ENCODE measurements at regions not wholly inside any gene's neighbourhood (a gene's known extent, or its start where the extent isn't known, plus 50 kb on each side); places are given as distances from the start of the nearest gene placed in this dataset.

DNA sequence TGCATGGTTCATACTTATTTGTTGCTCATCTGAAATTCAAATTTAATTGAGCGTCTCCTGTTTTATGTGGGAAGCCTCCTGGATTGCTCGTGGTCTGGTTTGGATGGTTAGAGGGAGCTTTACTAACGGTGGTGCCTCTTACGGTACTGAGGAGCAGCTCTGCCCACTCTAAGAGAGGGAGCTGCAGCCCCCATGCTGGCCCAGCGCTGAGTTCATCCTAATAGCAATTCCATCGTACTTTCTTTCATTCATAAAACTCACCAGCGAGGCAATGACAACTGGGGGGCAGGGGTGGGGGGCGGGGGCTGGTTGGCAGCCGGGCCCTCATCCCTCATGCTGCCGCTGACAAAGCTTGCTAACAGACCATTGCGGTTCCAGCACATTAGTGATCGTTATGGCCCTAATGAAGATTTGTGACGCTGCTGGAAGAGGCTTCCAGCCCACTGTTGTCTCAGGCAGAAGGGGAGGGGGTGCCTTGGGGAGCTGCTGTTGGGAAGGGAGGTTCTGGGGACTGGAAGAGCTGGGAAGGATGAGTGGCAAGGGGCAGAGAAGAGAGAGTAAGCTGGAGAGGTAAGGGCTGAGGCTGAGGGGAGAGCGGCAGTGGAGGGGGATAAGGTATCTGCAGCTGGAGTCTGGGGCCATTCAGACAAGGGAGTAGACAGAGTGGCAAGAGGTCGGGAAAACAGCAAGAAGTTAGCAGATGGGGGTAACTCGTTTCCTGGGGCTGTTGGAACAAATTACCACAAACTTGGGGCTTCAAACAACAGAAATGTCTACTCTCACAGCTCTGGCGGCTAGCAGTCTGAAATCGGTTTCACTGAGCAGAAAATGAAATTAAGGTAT lies 238.1 kb downstream of the LPIN1 start:
- Histone ChIP-seq H3K4me3 (no peak overlapping the region), H3K9me3 (ENCODE audit: insufficient read depth, low read depth) (peaks cover 10% of the 10 kb centered on the region; the same call in 1 of the 2 replicates), H3K79me2 (ENCODE audit: low read depth) (no peaks in the 10 kb centered on the region), H4K20me1 (ENCODE audit: insufficient read depth) (no peaks in the 10 kb centered on the region), H3K36me3 (ENCODE audit: low read depth) (no peaks in the 10 kb centered on the region), H3K4me2 (no peak overlapping the region), H3K27ac (no peak overlapping the region), H2AFZ (no peak overlapping the region), H3K27me3 (ENCODE audit: insufficient read depth, low read depth) (no peaks in the 10 kb centered on the region), H3K4me1 (replicated peaks; ENCODE audit: insufficient read depth) (no peaks in the 10 kb centered on the region), H3F3A (ENCODE audit: insufficient read depth, low read depth) (peaks cover 4% of the 10 kb centered on the region; the same call in 1 of the 2 replicates), H3K9me2 (ENCODE audit: insufficient read depth) (no peaks in the 10 kb centered on the region)
- no peak for DNase-seq
- intact Hi-C loops (cut with micrococcal nuclease; ENCODE audit: unreplicated experiment): no loop called here
- no TSS peak for BruUV-seq (replicated peaks)
- TF ChIP-seq EZH2 (IDR thresholded peaks at IDR 0.05; ENCODE audit: low read depth) (no peak), CTCF (conservative IDR thresholded peaks at IDR 0.05) (no peak)
- ChIA-PET POLR2A (ENCODE audit: unreplicated experiment) (no interaction called here), CTCF (no interaction called here)

DNA sequence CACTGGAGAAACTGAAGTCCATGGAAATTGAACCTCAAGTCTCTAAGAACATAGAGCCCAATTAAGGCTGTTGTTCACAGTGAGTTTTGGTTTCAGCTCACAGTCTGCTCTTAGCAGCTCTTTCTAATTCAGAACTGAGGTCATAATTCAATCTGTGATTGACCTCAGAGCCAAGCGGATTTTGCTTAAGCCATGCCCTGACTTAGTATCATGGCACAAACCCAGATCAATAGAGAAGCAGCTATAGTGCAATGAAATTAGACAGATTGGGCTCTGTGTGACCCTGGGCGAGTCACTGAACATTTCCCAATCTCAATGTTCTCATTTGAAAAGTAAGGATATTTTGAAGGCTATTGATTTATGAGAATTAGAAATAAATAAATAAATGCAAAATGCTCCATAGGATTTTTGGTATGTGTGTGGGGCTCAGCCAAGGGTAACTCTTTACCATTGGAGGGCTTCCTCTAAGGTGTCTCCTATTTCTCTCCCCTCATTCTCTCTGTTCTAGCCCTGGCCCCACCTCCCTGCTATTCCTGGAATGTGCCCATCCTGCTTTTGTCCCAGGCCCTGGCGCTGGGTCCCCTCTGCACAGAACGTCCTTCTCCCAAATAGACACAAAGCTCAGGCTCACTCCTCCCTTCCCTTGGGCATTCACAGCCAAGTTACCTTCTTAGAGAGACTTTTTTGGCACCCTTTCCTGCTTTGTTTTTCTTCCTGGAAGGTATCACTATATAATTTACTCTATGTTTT lies 239.6 kb downstream of the LPIN1 start:
- no peak for TF ChIP-seq CTCF (conservative IDR thresholded peaks at IDR 0.05)
- no peak for TF ChIP-seq EZH2 (IDR thresholded peaks at IDR 0.05; ENCODE audit: low read depth)
- ChIA-PET POLR2A (ENCODE audit: unreplicated experiment) (no interaction called here), CTCF (no interaction called here)
- H3K9me2 ChIP-seq (ENCODE audit: insufficient read depth): no peaks in the 10 kb centered on the region
- H3K36me3 ChIP-seq (ENCODE audit: low read depth): no peaks in the 10 kb centered on the region
- no peaks in the 10 kb centered on the region for H4K20me1 ChIP-seq (ENCODE audit: insufficient read depth)
- no peak overlapping the region for H3K4me2 ChIP-seq
- no peak for DNase-seq
- H3K4me1 ChIP-seq (replicated peaks; ENCODE audit: insufficient read depth): no peaks in the 10 kb centered on the region
- no peak overlapping the region for H3K27ac ChIP-seq
- peaks cover 10% of the 10 kb centered on the region; the same call in 1 of the 2 replicates for H3K9me3 ChIP-seq (ENCODE audit: insufficient read depth, low read depth)
- no peak overlapping the region; the same call in 1 of the 2 replicates for H2AFZ ChIP-seq
- no peaks in the 10 kb centered on the region for H3K79me2 ChIP-seq (ENCODE audit: low read depth)
- peaks cover 4% of the 10 kb centered on the region; the same call in 1 of the 2 replicates for H3F3A ChIP-seq (ENCODE audit: insufficient read depth, low read depth)
- H3K27me3 ChIP-seq (ENCODE audit: insufficient read depth, low read depth): no peaks in the 10 kb centered on the region
- intact Hi-C loops (cut with micrococcal nuclease; ENCODE audit: unreplicated experiment): no loop called here
- no TSS peak for BruUV-seq (replicated peaks)
- H3K4me3 ChIP-seq: no peak overlapping the region

DNA sequence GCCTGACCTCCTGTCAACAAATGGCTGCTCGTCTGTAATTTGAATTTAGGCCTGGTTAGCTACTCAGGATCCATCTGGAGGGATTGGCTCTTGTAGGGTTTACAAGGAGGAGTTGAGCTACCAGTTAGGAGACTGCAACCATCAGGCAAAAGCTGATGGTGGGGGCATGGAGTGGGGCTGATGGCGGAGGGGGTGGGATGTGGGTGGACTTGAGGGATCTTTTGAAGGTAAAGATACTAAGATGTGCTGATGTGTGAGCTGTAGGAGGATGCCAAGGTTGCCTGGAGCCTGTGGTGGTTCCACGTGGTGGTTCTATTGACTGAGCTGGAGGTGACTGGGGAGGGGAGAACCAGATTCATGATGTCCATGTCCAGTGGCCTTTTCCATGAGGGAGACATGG lies 240.7 kb downstream of the LPIN1 start:
- intact Hi-C loops (cut with micrococcal nuclease; ENCODE audit: unreplicated experiment): no loop called here
- DNase-seq: no peak
- Histone ChIP-seq H3K27me3 (ENCODE audit: insufficient read depth, low read depth) (no peaks in the 10 kb centered on the region), H4K20me1 (ENCODE audit: insufficient read depth) (no peaks in the 10 kb centered on the region), H3K4me1 (replicated peaks; ENCODE audit: insufficient read depth) (no peaks in the 10 kb centered on the region), H3K4me2 (no peak overlapping the region), H2AFZ (peak overlapping the region; percentile 7; the same call in 1 of the 2 replicates), H3K9me3 (ENCODE audit: insufficient read depth, low read depth) (peaks cover 7% of the 10 kb centered on the region; the same call in 1 of the 2 replicates), H3F3A (ENCODE audit: insufficient read depth, low read depth) (peaks cover 4% of the 10 kb centered on the region; the same call in 1 of the 2 replicates), H3K36me3 (ENCODE audit: low read depth) (no peaks in the 10 kb centered on the region), H3K79me2 (ENCODE audit: low read depth) (no peaks in the 10 kb centered on the region), H3K27ac (no peak overlapping the region), H3K9me2 (ENCODE audit: insufficient read depth) (no peaks in the 10 kb centered on the region), H3K4me3 (no peak overlapping the region)
- TF ChIP-seq CTCF (conservative IDR thresholded peaks at IDR 0.05): no peak
- no peak for TF ChIP-seq EZH2 (IDR thresholded peaks at IDR 0.05; ENCODE audit: low read depth)
- POLR2A ChIA-PET (ENCODE audit: unreplicated experiment): no interaction called here
- BruUV-seq (replicated peaks): no TSS peak
- CTCF ChIA-PET: no interaction called here
